ENCODE measurements at regions not wholly inside any gene's neighbourhood (a gene's known extent, or its start where the extent isn't known, plus 50 kb on each side); places are given as distances from the start of the nearest gene placed in this dataset.

DNA sequence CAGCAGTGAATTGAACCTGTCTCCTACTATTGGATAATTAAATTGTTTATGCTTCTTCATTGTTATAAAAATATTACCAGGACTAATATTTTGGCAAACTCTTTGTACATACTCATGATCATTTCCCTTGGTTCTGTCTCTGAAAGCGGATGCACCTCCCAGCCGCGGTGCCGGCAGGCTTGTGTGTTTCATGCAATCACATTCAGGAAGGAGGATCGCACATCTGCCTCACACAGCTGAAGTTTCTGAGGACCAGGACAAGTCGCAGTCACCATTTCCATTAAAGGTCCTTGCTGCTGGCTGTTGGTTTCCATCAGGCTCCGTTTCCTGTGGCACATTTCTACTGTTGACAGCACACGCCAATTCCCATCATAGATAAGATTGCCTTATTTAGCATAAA is 117.8 kb upstream of the SHH start:
- TF ChIP-seq, protein P1, sequence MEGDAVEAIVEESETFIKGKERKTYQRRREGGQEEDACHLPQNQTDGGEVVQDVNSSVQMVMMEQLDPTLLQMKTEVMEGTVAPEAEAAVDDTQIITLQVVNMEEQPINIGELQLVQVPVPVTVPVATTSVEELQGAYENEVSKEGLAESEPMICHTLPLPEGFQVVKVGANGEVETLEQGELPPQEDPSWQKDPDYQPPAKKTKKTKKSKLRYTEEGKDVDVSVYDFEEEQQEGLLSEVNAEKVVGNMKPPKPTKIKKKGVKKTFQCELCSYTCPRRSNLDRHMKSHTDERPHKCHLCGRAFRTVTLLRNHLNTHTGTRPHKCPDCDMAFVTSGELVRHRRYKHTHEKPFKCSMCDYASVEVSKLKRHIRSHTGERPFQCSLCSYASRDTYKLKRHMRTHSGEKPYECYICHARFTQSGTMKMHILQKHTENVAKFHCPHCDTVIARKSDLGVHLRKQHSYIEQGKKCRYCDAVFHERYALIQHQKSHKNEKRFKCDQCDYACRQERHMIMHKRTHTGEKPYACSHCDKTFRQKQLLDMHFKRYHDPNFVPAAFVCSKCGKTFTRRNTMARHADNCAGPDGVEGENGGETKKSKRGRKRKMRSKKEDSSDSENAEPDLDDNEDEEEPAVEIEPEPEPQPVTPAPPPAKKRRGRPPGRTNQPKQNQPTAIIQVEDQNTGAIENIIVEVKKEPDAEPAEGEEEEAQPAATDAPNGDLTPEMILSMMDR (IDR thresholded peaks at IDR 0.05; ENCODE audit: insufficient read depth, low read depth, low read length), result no peak
- TF ChIP-seq EZH2 (IDR thresholded peaks at IDR 0.05; ENCODE audit: insufficient read depth, low read length), result no peak
